Naive B cell (primary cell): ENCODE measurements at regions not wholly inside any gene's neighbourhood (a gene's known extent, or its start where the extent isn't known, plus 50 kb on each side); places are given as distances from the start of the nearest gene placed in this dataset.

Experiments
- ATAC-seq, 2 donors: fragments of 150-1000 bp; cut with Tn5 transposase; 2 replicates each; pipeline ENCODE4 v1.10.0; 2021; ENCODE audit warnings: low read depth in 2 of 2, mild to moderate bottlenecking in 2 of 2, moderate library complexity in 2 of 2
- DNase-seq: peaks from one replicate; pipeline ENCODE4 v3.0.0; 2022
- H3K27ac Mint-ChIP-seq, 6 donors: one replicate each; pipeline ENCODE4 v1.8.0; 2020 to 2022; ENCODE audit warnings: mild to moderate bottlenecking in 6 of 6, mixed read lengths in 6 of 6, moderate library complexity in 5 of 6, inconsistent platforms in 2 of 6
- H3K27me3 Mint-ChIP-seq, 3 donors: one replicate each; pipeline ENCODE4 v1.8.0; 2021 to 2022; ENCODE audit warnings: mixed read lengths in 3 of 3, mild to moderate bottlenecking in 1 of 3
- H3K36me3 Mint-ChIP-seq, 2 donors: one replicate each; pipeline ENCODE4 v1.8.0; 2020 to 2022; ENCODE audit warnings: mixed read lengths in 2 of 2, inconsistent platforms in 1 of 2, mild to moderate bottlenecking in 1 of 2
- H3K4me1 Mint-ChIP-seq, 3 donors: one replicate each; pipeline ENCODE4 v1.8.0; 2020 to 2022; ENCODE audit warnings: mixed read lengths in 3 of 3, inconsistent platforms in 1 of 3, mild to moderate bottlenecking in 1 of 3, moderate library complexity in 1 of 3
- H3K4me3 Mint-ChIP-seq, 8 donors: one replicate each; pipeline ENCODE4 v1.8.0; 2020 to 2022; ENCODE audit warnings: mild to moderate bottlenecking in 8 of 8, mixed read lengths in 8 of 8, moderate library complexity in 8 of 8, inconsistent platforms in 2 of 8
- H3K9me3 Mint-ChIP-seq, 7 donors: one replicate each; pipeline ENCODE4 v1.8.0; 2020 to 2022; ENCODE audit warnings: mixed read lengths in 7 of 7, mild to moderate bottlenecking in 5 of 7, inconsistent platforms in 2 of 7, moderate library complexity in 1 of 7

DNA sequence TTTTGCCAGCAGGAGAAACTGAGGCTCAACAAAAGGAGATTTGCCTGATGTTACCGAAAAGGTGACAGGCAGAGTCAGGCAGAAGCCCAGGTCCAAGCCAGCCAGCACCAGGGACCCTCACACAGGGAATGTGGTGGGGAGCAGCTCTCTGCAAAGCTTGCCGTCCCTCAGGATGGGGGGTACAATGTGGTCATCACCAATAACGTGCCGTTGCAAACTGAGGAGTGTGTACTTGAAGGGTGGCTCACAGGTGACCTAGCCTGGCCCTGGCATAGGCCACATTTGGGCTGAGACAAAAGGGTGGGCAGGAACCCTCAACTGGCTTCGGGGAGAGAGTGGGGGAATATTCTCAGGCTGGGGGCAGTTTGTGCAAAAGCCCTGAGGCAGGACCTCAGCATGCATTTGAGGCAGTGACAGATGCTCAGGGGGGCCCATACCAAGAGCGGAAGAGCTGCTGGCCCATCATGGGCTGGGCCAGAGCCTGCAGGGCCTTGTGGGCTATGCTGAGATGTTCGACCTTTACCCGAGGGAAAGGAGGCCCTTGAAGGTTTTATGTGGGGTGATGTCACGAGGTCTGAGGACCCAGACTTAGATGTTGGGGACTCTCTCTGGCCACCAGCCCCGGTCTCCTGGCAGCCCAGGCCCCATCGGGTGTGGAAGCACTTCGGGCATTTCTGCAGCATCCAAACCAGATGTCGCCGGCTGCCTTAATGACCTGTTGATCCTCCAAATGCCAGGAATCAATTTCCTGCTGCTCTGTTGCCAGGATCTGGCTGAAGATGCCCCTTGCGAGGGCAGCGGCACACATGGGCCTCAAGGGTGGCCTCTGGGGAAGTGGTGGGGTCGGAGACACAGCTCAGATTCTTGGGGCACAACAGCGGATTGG is 57.4 kb upstream of the SHISAL1 start:
- H3K9me3 Mint-ChIP-seq: peaks cover 2 to 17% (median 11%) of the 10 kb centered on the region in 7 donors

DNA sequence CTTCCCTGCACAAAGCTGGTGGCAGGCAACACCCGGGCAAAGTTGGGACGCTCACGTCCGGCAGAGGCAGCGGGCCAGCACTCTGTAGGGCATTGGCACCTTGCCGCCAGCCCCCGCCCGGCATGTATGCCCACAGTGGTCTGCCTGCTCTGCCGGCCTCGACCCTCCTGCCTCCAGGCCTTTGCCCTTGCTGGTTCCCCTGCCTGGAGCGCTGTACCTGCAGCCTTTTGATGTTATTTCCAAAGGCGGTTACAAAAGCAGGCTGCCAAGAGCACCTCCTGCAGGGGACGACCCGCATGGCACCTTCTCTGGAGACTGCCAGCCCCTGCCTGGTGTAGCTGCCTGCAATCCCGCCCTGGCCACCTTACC is 56.5 kb upstream of the SHISAL1 start:
- H3K27ac Mint-ChIP-seq: no peak overlapping the region
- no peak for DNase-seq

More for the DNA sequence above, 57.4 kb upstream of the SHISAL1 start:
- no peak overlapping the region for H3K27ac Mint-ChIP-seq
- ATAC-seq (no peak), DNase-seq (no peak)
- H3K4me3 Mint-ChIP-seq: no peak overlapping the region
- peaks cover 0 to 27% (median 15%) of the 10 kb centered on the region in 3 donors for H3K27me3 Mint-ChIP-seq
- H3K4me1 Mint-ChIP-seq: no peaks in the 10 kb centered on the region
- peaks cover 11 to 19% of the 10 kb centered on the region in 2 donors for H3K36me3 Mint-ChIP-seq

DNA sequence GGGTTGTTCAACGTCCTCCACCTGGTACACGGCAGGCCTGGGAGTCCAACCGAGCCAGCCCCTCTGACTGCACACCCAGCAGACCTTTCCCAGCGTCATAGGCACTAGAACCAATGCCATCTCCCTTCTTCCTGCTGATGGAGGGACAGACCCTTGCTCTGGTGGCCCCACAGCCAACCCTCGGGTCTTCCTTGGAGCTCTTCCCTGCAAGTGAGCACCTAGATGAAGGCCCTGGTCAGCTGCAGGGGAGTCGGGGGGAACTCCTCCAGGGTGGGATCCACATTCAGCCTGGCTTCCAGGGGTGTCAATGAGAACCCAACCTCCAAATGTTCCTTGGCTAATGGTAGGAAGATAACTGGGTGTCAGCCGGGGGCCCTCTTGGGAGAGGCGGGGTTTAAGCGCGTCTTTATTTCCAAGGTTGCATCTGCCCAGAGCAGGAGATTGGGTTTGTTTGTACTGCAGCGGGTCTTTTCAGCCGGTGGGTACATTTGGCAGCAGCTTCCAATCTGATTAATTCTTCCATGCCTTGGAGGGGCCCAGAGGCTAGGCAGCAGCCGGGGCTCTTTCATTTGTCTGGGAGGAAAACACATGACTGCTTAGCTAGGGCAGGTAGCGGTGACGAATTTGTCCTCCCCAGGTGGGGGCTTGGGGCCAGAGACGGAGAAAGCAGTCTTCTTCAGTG is 56.0 kb upstream of the SHISAL1 start:
- peaks cover 0 to 4% of the 10 kb centered on the region in 2 donors for H3K36me3 Mint-ChIP-seq
- no peak overlapping the region for H3K4me3 Mint-ChIP-seq
- peaks cover 0 to 23% (median 14%) of the 10 kb centered on the region in 3 donors for H3K27me3 Mint-ChIP-seq
- ATAC-seq (no peak), DNase-seq (no peak)
- no peak overlapping the region for H3K27ac Mint-ChIP-seq
- peaks cover 0 to 4% (median 0%) of the 10 kb centered on the region in 7 donors for H3K9me3 Mint-ChIP-seq
- no peaks in the 10 kb centered on the region for H3K4me1 Mint-ChIP-seq

More for the DNA sequence above, 56.5 kb upstream of the SHISAL1 start:
- Mint-ChIP-seq H3K9me3 (peaks cover 0 to 8% (median 2%) of the 10 kb centered on the region in 7 donors), H3K27me3 (peaks cover 0 to 23% (median 12%) of the 10 kb centered on the region in 3 donors), H3K4me1 (no peaks in the 10 kb centered on the region), H3K4me3 (no peak overlapping the region), H3K36me3 (peaks cover 2 to 10% of the 10 kb centered on the region in 2 donors)
- ATAC-seq: no peak

DNA sequence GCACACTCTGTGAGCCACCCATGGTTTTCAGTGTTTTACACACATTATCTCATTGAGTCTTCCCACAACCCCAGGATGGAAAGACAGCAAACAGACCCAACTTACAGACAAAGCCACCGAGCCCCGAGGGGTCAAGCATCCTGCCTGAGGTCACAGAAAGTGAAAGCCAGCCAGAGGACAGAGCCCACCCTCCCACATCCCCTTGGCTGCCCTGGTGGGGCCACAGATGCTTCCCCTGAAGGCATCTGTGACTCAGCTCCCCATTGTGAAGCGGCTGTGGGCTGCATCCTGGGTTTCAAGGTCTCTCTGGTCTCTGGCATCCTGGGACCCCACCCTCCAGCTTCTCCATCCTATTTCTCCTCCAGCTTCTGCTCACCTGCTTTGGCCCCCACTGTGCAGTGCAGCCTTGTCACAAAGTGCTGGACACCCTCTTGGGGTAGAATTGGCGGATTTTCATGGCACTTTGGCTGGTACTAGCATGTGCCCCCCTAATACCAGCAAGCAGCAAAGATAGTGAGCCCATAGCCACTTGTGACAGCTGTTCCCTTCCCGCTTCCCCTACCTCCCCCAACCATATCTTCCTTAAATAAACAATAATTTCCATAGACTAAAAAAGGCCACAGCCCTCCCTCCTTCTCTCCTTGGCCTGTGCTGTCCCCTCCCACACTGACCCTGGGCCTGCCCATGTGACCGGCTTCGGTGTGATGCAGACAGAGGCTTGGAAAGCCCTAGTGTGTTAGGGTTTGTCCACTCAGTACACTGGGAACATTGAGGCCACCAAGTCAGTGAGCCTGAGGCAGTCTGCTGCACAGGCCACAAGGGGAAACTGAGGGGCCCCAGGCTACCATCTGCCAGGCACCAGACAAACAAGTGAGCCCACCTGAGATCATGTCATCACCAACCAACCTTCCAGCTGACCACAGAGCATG is 53.9 kb upstream of the SHISAL1 start:
- no peaks in the 10 kb centered on the region for H3K4me1 Mint-ChIP-seq
- peaks cover 0 to 2% (median 0%) of the 10 kb centered on the region in 7 donors for H3K9me3 Mint-ChIP-seq
- no peak overlapping the region for H3K4me3 Mint-ChIP-seq
- peak overlapping the region in 1 of 6 donors; percentile 69 for H3K27ac Mint-ChIP-seq
- H3K27me3 Mint-ChIP-seq: peaks cover 0 to 20% (median 4%) of the 10 kb centered on the region in 3 donors
- H3K36me3 Mint-ChIP-seq: no peaks in the 10 kb centered on the region
- ATAC-seq: no peak
- no peak for DNase-seq

DNA sequence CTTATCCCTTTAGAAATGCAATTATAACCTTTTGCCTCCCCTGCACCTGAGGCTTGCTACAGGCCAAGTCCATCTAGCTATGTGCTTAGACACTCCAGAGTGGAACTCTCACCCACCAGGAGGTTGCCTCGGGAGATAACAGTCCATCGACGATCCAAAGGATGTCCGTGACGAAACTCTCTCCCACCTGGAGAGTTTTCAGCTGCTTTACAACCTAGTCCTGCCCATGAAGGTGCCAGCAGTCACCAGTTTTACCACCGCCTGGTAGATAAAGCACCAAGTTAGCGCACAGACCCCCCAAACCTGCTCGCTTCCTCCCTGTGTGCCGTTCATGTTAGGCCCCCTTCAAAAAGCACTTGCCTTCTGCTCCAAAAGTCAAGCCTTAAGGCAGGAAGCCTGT is 53.1 kb upstream of the SHISAL1 start:
- Mint-ChIP-seq H3K4me1 (no peaks in the 10 kb centered on the region), H3K36me3 (no peaks in the 10 kb centered on the region), H3K27ac (no peak overlapping the region), H3K27me3 (peaks cover 0 to 20% (median 4%) of the 10 kb centered on the region in 3 donors), H3K4me3 (no peak overlapping the region), H3K9me3 (peaks cover 0 to 2% (median 0%) of the 10 kb centered on the region in 7 donors)
- DNase-seq: no peak
- no peak for ATAC-seq

DNA sequence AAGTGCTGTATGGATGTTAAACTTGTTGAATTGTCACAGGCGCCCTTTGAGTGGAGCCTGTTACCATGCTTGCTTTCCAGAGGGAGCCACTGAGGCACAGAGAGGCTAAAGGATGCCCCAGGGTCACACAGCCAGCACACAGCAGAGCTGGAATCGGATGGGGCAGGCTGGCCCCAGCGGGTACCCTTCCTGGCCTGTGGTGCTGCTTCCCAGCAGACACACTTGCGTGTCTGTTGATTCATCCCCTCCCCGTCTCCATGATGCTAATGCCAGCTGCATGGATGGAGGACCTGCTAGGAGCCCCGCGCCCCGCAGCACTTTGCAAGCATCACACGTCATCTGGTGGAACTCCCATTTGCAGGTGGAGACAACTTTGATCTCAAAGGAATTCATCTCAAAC is 52.4 kb upstream of the SHISAL1 start:
- H3K9me3 Mint-ChIP-seq: no peaks in the 10 kb centered on the region
- ATAC-seq (no peak), DNase-seq (no peak)
- peaks cover 0 to 20% (median 4%) of the 10 kb centered on the region in 3 donors for H3K27me3 Mint-ChIP-seq
- no peaks in the 10 kb centered on the region for H3K36me3 Mint-ChIP-seq
- no peak overlapping the region for H3K27ac Mint-ChIP-seq
- H3K4me1 Mint-ChIP-seq: no peaks in the 10 kb centered on the region
- no peak overlapping the region for H3K4me3 Mint-ChIP-seq

DNA sequence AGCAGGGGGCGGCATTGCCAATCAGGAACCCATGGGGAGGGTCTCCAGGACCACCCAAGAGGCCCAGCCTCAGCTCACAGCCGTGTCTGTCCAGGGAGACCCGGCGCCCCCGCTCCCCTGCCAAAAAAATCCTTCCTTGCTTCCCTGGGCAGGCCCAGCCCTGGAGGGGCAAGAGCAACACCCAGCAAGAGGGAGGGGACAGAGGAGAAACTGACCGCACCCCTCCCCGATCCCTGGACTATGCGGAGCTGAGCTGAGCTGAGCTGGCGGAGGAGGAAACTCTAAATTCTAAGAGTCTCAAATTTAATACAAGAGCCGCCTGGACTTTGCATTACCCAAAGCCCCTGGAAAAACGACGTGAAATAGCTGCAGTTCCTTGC is 52.0 kb upstream of the SHISAL1 start:
- H3K4me3 Mint-ChIP-seq: no peak overlapping the region
- no peaks in the 10 kb centered on the region for H3K9me3 Mint-ChIP-seq
- H3K36me3 Mint-ChIP-seq: no peaks in the 10 kb centered on the region
- ATAC-seq (no peak), DNase-seq (no peak)
- no peaks in the 10 kb centered on the region for H3K4me1 Mint-ChIP-seq
- peaks cover 0 to 16% (median 4%) of the 10 kb centered on the region in 3 donors for H3K27me3 Mint-ChIP-seq
- no peak overlapping the region for H3K27ac Mint-ChIP-seq

DNA sequence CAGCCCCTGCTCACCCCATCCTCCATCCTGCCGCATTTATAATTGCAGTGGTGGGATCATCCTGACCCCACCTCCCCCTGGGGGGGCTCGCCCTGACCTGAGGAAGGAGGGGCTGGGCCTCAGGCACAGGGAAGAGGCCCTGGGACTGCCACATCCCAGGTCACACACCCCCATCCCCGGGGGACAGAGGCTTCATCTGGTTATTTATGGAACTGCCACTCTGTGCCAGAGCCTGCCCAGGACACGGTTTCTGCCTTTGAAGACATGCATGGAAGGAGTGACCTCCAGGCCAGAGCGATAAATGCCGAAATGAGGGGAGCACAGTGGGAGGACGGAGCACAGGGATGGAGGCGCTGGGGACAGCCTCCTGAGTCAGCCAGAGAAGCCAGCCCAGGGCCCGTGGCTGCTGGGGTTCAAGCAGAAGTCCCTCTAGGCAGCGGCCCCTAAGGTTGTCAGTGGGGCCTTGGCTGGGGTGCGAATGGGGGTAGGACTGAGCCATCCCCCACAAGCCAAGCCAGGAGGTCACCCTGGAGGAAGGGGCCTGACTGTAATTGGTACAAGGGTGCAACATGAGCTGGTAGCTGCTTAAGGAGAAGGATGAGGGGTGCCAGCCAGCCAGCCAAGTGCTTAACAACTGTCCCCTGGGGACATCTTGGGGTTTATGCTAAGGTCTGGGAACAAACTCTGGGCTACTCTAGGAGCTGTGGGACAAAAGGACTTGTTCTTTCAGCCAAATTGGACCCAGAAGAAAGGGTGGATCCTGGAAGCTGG is 51.4 kb upstream of the SHISAL1 start:
- Mint-ChIP-seq H3K4me3 (no peak overlapping the region), H3K36me3 (no peaks in the 10 kb centered on the region), H3K27me3 (peaks cover 0 to 11% (median 4%) of the 10 kb centered on the region in 3 donors), H3K27ac (no peak overlapping the region), H3K9me3 (no peaks in the 10 kb centered on the region), H3K4me1 (no peaks in the 10 kb centered on the region)
- ATAC-seq (no peak), DNase-seq (no peak)

DNA sequence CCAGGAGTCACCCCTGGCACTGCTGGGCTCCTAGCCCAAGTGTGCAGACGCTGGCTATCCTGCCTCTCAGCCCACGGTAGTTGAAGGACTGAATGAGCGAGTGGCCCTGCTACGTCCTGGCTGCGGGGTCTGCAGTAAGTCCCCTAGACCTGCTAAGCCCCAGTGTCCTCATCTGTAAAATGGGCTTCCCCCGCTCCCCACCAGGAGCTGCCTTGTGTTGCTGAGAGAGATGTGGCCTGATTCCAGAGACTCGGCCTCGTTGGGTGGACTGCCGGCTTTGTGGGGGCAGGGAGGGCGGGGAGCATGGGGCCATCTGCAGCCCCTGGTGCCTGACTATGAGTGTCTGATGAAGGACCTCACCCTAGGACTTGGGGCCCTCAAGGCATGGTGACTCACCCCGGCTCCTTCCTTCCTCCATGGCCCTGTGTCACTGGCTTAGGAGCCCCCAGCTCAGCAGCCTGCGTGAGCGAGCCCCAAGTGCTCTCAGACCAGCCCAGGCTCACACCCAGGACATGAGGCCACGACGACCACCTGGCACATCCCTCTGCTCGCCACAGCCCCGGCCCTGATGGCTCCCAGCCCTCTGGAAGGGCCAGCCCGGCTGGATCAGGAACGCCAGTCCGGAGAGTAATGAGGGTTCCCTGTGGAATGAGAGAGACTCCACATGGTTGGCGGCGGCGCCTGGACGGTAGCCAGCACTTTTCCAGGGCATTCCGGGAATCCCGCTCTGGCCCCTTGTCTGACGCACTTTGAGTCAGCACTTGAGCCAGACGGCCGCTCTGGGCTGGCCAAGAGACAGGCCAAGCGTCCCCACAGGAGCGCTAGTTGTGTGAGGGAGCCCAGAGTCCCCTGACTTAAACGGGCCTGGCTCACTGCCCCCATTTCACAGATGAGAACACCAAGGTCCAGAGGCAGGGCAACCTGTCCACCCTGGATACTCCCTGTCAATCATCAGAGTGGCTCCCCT is 50.5 kb upstream of the SHISAL1 start:
- peaks cover 6 to 19% (median 12%) of the 10 kb centered on the region in 3 donors for H3K27me3 Mint-ChIP-seq
- H3K4me3 Mint-ChIP-seq: no peak overlapping the region
- no peak overlapping the region for H3K27ac Mint-ChIP-seq
- no peaks in the 10 kb centered on the region for H3K9me3 Mint-ChIP-seq
- DNase-seq: no peak
- H3K4me1 Mint-ChIP-seq: no peaks in the 10 kb centered on the region
- no peaks in the 10 kb centered on the region for H3K36me3 Mint-ChIP-seq
- ATAC-seq: no peak

DNA sequence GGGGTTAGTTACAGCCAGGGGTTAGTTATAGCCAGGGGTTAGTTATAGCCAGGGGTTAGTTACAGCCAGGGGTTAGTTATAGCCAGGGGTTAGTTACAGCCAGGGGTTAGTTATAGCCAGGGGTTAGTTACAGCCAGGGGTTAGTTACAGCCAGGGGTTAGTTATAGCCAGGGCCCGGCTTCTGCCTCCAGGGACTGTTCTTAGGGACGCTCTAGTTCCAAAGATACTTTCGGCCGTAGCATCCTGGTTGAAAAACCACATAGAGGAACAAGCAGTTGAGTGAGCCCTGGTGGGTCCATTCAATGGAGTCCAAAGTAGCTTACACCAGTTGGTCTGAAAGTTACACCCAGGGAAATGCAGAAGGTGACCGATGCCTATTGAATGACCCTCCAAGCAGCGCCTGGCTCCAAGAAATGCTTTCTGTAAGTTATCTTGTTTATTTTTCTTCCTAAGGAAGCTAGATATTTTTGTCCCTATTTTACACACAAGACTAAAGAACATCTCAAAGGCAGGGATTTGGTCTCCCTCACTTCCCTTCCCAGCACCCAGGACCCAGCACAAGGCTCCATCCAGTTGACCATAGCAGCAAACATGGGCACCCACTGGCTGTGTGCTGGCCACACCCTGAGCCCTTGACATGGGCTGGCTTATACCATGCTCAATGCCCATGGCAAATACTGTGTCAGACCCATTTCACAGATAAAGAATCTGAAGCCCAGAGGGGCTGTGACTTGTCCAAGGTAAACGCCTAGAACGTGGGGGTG is 49.7 kb upstream of the SHISAL1 start:
- Mint-ChIP-seq H3K27me3 (peaks cover 8 to 28% (median 17%) of the 10 kb centered on the region in 3 donors), H3K27ac (no peak overlapping the region), H3K4me3 (no peak overlapping the region), H3K36me3 (no peaks in the 10 kb centered on the region), H3K9me3 (no peaks in the 10 kb centered on the region), H3K4me1 (no peaks in the 10 kb centered on the region)
- no peak for DNase-seq
- ATAC-seq: no peak
